ENCODE measurements at regions not wholly inside any gene's neighbourhood (a gene's known extent, or its start where the extent isn't known, plus 50 kb on each side); places are given as distances from the start of the nearest gene placed in this dataset.

- H3K36me3 Mint-ChIP-seq (ENCODE audit: insufficient read depth): no peaks in the 10 kb centered on the region
- H3K27ac Mint-ChIP-seq: no peak overlapping the region
Measured at GRCh38 chr11:122028036-122028435, 88.0 kb downstream of the BLID start.

GRCh38 chr11:122025757-122026156 is 90.3 kb downstream of the BLID start:
- H3K27ac Mint-ChIP-seq: no peak overlapping the region

More at GRCh38 chr11:122028036-122028435, 88.0 kb downstream of the BLID start:
- no peak for DNase-seq (ENCODE audit: low spot score, unreplicated experiment)
- TF ChIP-seq CTCF (IDR thresholded peaks at IDR 0.05; ENCODE audit: unreplicated experiment): no peak
- peaks cover 10% of the 10 kb centered on the region for H3K27me3 Mint-ChIP-seq
- H3K4me1 Mint-ChIP-seq (ENCODE audit: low read depth): no peaks in the 10 kb centered on the region
- no peaks in the 10 kb centered on the region for H3K9me3 Mint-ChIP-seq (ENCODE audit: low read depth)
- no peak overlapping the region for H3K4me3 Mint-ChIP-seq (ENCODE audit: low read depth)

GRCh38 chr11:122024278-122024677 is 91.7 kb downstream of the BLID start:
- H3K4me3 Mint-ChIP-seq (ENCODE audit: low read depth): no peak overlapping the region

More at GRCh38 chr11:122025757-122026156, 90.3 kb downstream of the BLID start:
- no peak for TF ChIP-seq CTCF (IDR thresholded peaks at IDR 0.05; ENCODE audit: unreplicated experiment)
- DNase-seq (ENCODE audit: low spot score, unreplicated experiment): no peak
- Mint-ChIP-seq H3K9me3 (ENCODE audit: low read depth) (no peaks in the 10 kb centered on the region), H3K4me1 (ENCODE audit: low read depth) (no peaks in the 10 kb centered on the region), H3K36me3 (ENCODE audit: insufficient read depth) (no peaks in the 10 kb centered on the region), H3K27me3 (peaks cover 10% of the 10 kb centered on the region), H3K4me3 (ENCODE audit: low read depth) (no peak overlapping the region)

GRCh38 chr11:122023614-122024250 is 92.3 kb downstream of the BLID start:
- Mint-ChIP-seq H3K4me1 (ENCODE audit: low read depth) (no peaks in the 10 kb centered on the region), H3K4me3 (ENCODE audit: low read depth) (no peak overlapping the region), H3K27me3 (peaks cover 8% of the 10 kb centered on the region), H3K36me3 (ENCODE audit: insufficient read depth) (no peaks in the 10 kb centered on the region), H3K27ac (no peak overlapping the region), H3K9me3 (ENCODE audit: low read depth) (no peaks in the 10 kb centered on the region)
- no peak for TF ChIP-seq CTCF (IDR thresholded peaks at IDR 0.05; ENCODE audit: unreplicated experiment)
- no peak for DNase-seq (ENCODE audit: low spot score, unreplicated experiment)

More at GRCh38 chr11:122024278-122024677, 91.7 kb downstream of the BLID start:
- H3K4me1 Mint-ChIP-seq (ENCODE audit: low read depth): no peaks in the 10 kb centered on the region
- DNase-seq (ENCODE audit: low spot score, unreplicated experiment): no peak
- peaks cover 8% of the 10 kb centered on the region for H3K27me3 Mint-ChIP-seq
- TF ChIP-seq CTCF (IDR thresholded peaks at IDR 0.05; ENCODE audit: unreplicated experiment): no peak
- H3K9me3 Mint-ChIP-seq (ENCODE audit: low read depth): no peaks in the 10 kb centered on the region
- no peaks in the 10 kb centered on the region for H3K36me3 Mint-ChIP-seq (ENCODE audit: insufficient read depth)
- H3K27ac Mint-ChIP-seq: no peak overlapping the region

- Mint-ChIP-seq H3K27ac (no peak overlapping the region), H3K4me1 (ENCODE audit: low read depth) (no peaks in the 10 kb centered on the region), H3K27me3 (peaks cover 8% of the 10 kb centered on the region), H3K4me3 (ENCODE audit: low read depth) (no peak overlapping the region), H3K9me3 (ENCODE audit: low read depth) (no peaks in the 10 kb centered on the region), H3K36me3 (ENCODE audit: insufficient read depth) (no peaks in the 10 kb centered on the region)
- TF ChIP-seq CTCF (IDR thresholded peaks at IDR 0.05; ENCODE audit: unreplicated experiment): no peak
- DNase-seq (ENCODE audit: low spot score, unreplicated experiment): no peak
Measured at GRCh38 chr11:122022646-122023045, 93.4 kb downstream of the BLID start.

All from progenitor cell of endocrine pancreas (in vitro differentiated cells).